Activated naive CD8-positive, alpha-beta T cell (primary cell): ENCODE measurements at regions not wholly inside any gene's neighbourhood (a gene's known extent, or its start where the extent isn't known, plus 50 kb on each side); places are given as distances from the start of the nearest gene placed in this dataset.

Experiments
- H3K27ac Mint-ChIP-seq: one replicate; pipeline ENCODE4 v1.8.0; 2021; ENCODE audit warnings: mixed read lengths
- H3K27me3 Mint-ChIP-seq: one replicate; pipeline ENCODE4 v1.8.0; 2021; ENCODE audit warnings: mixed read lengths
- H3K36me3 Mint-ChIP-seq: one replicate; pipeline ENCODE4 v1.8.0; 2021; ENCODE audit warnings: mixed read lengths
- H3K4me1 Mint-ChIP-seq: one replicate; pipeline ENCODE4 v1.8.0; 2021; ENCODE audit warnings: low read depth, mixed read lengths
- H3K4me3 Mint-ChIP-seq: one replicate; pipeline ENCODE4 v1.8.0; 2021; ENCODE audit warnings: mild to moderate bottlenecking, mixed read lengths
- H3K9me3 Mint-ChIP-seq: one replicate; pipeline ENCODE4 v1.8.0; 2021; ENCODE audit warnings: low read depth, mixed read lengths

DNA sequence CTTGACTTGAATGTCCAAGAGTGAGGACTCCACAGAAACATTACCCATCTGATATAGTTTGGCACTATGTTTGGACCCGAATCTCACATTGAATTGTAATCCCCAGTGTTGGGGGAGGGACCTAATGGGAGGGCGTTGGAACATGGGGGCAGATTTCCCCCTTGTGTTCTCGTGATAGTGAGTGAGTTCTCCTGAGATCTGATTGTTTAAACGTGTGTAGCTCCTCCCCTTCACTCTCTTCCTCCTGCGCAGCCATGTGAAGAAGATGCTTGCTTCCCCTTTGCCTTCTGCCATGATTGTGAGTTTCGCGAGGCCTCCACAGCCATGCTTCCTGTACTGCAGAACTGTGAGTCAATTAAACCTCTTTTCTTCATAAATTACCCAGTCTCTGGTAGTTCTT lies 273.9 kb upstream of the TBC1D5 start:
- no peaks in the 10 kb centered on the region for H3K36me3 Mint-ChIP-seq
- peaks cover 5% of the 10 kb centered on the region for H3K27me3 Mint-ChIP-seq
- H3K4me3 Mint-ChIP-seq, result no peak overlapping the region
- H3K27ac Mint-ChIP-seq, result no peak overlapping the region
- H3K9me3 Mint-ChIP-seq, result no peaks in the 10 kb centered on the region
- H3K4me1 Mint-ChIP-seq, result peaks cover 12% of the 10 kb centered on the region

- no peaks in the 10 kb centered on the region for H3K36me3 Mint-ChIP-seq
- no peaks in the 10 kb centered on the region for H3K4me1 Mint-ChIP-seq
- no peak overlapping the region for H3K27ac Mint-ChIP-seq
- no peaks in the 10 kb centered on the region for H3K9me3 Mint-ChIP-seq
- H3K27me3 Mint-ChIP-seq, result peaks cover 6% of the 10 kb centered on the region
- no peak overlapping the region for H3K4me3 Mint-ChIP-seq
These were observed 270.5 kb upstream of the TBC1D5 start for GRCh38 chr3:18012933-18013332.

GRCh38 chr3:18012436-18012835 lies 270.0 kb upstream of the TBC1D5 start:
- Mint-ChIP-seq H3K4me3 (no peak overlapping the region), H3K9me3 (no peaks in the 10 kb centered on the region), H3K27me3 (peaks cover 6% of the 10 kb centered on the region), H3K36me3 (no peaks in the 10 kb centered on the region), H3K27ac (no peak overlapping the region), H3K4me1 (no peaks in the 10 kb centered on the region)

DNA sequence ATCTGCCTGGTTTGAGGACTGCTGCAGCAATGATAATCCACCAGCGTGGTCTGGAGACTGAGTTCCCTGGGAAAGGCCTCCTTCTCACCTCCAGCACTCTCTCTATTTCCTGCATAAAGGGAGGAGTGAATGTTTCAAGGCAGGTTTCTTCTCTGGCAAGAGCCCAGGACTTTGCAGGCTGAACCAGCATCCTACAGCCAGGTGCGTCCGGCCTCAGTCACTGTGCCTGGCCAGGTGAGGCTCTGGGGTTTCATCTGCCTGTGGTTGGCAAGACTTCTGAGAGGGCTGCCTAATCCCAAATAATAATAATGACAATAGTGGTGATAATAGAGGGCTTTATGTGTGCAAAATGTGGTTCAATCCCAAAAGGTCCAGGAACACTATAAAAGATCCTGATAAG lies 269.0 kb upstream of the TBC1D5 start:
- H3K4me3 Mint-ChIP-seq, result no peak overlapping the region
- no peaks in the 10 kb centered on the region for H3K4me1 Mint-ChIP-seq
- peaks cover 4% of the 10 kb centered on the region for H3K27me3 Mint-ChIP-seq
- H3K27ac Mint-ChIP-seq, result no peak overlapping the region
- no peaks in the 10 kb centered on the region for H3K36me3 Mint-ChIP-seq
- no peaks in the 10 kb centered on the region for H3K9me3 Mint-ChIP-seq

DNA sequence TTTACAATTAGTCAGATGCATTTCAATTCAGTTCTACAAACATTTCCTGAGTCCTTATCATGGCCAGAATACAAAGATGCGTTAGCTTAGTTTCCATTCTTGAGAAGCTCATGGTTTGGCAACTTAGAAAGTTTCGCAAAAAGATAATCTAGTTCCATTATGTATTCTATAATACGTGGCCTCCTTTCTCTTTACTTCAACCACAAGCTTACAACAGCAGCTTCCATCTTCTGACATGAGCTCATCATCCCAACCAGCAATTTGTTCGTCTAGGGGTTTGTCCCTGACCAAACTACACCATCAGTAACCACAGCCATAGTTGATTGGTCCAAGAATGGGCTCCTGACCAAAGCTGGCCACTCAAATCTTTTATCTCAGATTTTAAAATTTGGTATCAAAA lies 267.6 kb upstream of the TBC1D5 start:
- no peaks in the 10 kb centered on the region for H3K9me3 Mint-ChIP-seq
- no peak overlapping the region for H3K27ac Mint-ChIP-seq
- H3K36me3 Mint-ChIP-seq, result no peaks in the 10 kb centered on the region
- no peaks in the 10 kb centered on the region for H3K4me1 Mint-ChIP-seq
- no peak overlapping the region for H3K4me3 Mint-ChIP-seq
- H3K27me3 Mint-ChIP-seq, result peaks cover 4% of the 10 kb centered on the region

DNA sequence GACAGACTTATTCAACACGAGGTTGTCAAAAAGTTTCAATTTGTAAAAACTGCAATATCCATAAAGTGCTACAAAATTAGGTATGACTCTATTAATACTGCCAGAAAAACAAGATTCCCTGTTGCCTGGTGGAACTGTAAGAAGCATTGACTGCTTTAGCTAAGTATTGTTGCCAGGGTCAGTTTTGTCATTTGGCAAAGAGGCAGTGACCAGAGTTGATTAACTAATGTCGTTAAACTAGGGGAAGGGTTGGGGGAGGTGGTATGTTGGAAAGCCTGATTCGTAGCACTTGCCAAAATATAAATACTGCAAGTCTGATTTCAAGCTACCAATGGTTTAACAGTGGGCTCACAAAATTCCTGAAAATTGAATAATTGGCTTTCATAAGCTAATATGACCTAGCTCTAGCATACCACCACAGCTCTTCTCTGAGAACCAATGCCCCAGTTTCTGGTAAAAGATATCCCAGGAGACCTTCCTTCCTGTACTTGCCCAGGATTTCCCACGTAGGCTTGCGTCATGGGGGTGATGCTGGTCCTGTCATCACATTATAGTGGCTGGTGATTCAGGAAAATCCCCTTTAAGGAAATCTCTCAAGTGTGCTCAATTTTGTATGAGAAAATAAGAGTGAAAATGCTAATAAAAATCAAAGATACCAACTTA lies 266.4 kb upstream of the TBC1D5 start:
- H3K27me3 Mint-ChIP-seq, result peaks cover 4% of the 10 kb centered on the region
- peaks cover 4% of the 10 kb centered on the region for H3K9me3 Mint-ChIP-seq
- no peaks in the 10 kb centered on the region for H3K4me1 Mint-ChIP-seq
- H3K4me3 Mint-ChIP-seq, result no peak overlapping the region
- no peak overlapping the region for H3K27ac Mint-ChIP-seq
- H3K36me3 Mint-ChIP-seq, result no peaks in the 10 kb centered on the region

- Mint-ChIP-seq H3K4me1 (no peaks in the 10 kb centered on the region), H3K9me3 (peaks cover 4% of the 10 kb centered on the region), H3K4me3 (no peak overlapping the region), H3K27me3 (peaks cover 4% of the 10 kb centered on the region), H3K27ac (no peak overlapping the region), H3K36me3 (peaks cover 2% of the 10 kb centered on the region)
These were observed 265.5 kb upstream of the TBC1D5 start for GRCh38 chr3:18007980-18008379.

DNA sequence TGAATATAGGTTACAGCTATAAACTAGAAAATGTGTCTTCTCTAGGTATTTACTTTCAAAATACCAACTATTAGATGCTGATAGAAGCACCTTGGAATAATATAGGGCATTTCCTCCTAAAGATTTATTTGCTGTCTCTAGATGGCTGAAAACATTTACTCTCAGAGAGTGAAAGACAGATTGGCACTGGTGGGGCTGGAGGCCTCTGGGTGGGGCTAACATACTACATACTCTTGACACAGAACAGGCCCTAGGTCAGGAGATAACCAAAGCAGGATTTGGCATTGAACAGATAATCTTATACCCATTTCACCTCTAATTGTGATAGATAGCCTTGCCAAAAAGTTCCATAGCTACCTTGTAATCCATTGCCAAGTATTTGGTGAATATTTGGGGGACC lies 253.3 kb upstream of the TBC1D5 start:
- Mint-ChIP-seq H3K27me3 (no peaks in the 10 kb centered on the region), H3K4me3 (no peak overlapping the region), H3K4me1 (no peaks in the 10 kb centered on the region), H3K9me3 (no peaks in the 10 kb centered on the region), H3K27ac (no peak overlapping the region), H3K36me3 (peaks cover 4% of the 10 kb centered on the region)

DNA sequence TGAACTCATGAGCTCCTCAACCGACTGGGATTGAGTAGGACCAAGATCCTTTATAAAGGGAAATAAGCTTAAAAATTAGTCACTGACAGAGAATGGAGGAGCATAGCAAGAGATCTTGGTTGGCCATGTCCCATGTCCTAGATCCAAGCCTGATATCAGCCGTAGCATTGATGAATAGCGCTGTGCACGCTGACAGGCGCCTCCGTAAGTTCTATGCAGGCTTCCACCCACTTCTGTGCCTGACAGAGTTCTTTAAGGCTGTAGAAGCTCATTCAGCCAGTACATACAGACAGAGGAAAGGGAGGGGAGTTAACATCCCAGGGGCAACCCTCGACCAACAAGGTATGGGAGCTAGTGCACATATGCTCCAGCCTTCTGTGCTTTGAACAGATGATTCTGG lies 251.7 kb upstream of the TBC1D5 start:
- H3K27me3 Mint-ChIP-seq, result no peaks in the 10 kb centered on the region
- no peaks in the 10 kb centered on the region for H3K9me3 Mint-ChIP-seq
- peaks cover 4% of the 10 kb centered on the region for H3K36me3 Mint-ChIP-seq
- H3K4me1 Mint-ChIP-seq, result no peaks in the 10 kb centered on the region
- H3K27ac Mint-ChIP-seq, result no peak overlapping the region
- no peak overlapping the region for H3K4me3 Mint-ChIP-seq

DNA sequence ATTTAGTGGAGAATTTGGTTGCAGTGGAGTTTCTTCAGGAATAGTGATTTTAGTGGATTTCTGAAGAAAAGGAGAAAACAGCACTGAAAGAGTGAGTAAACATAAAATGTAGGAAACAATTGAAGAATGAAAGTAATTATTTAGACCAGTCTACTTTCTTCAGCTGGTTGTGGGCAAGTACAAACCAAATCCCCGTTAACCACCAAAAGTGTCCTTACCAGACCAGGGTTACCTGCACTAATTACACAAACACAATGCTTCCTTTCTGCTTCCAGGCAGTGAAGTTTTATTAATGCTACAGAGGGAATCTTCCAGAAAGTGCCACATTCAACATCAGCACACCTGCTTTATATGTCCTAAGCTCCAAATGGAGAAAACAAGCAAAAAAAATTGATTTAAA lies 248.0 kb upstream of the TBC1D5 start:
- Mint-ChIP-seq H3K9me3 (no peaks in the 10 kb centered on the region), H3K4me3 (no peak overlapping the region), H3K36me3 (peaks cover 4% of the 10 kb centered on the region), H3K27ac (no peak overlapping the region), H3K4me1 (no peaks in the 10 kb centered on the region), H3K27me3 (no peaks in the 10 kb centered on the region)

GRCh38 chr3:17986348-17986816 lies 244.0 kb upstream of the TBC1D5 start:
- H3K36me3 Mint-ChIP-seq, result peaks cover 2% of the 10 kb centered on the region
- no peak overlapping the region for H3K27ac Mint-ChIP-seq
- H3K4me3 Mint-ChIP-seq, result no peak overlapping the region
- H3K9me3 Mint-ChIP-seq, result no peaks in the 10 kb centered on the region
- no peaks in the 10 kb centered on the region for H3K27me3 Mint-ChIP-seq
- H3K4me1 Mint-ChIP-seq, result peaks cover 4% of the 10 kb centered on the region

- H3K36me3 Mint-ChIP-seq, result no peaks in the 10 kb centered on the region
- H3K27me3 Mint-ChIP-seq, result peaks cover 3% of the 10 kb centered on the region
- no peaks in the 10 kb centered on the region for H3K9me3 Mint-ChIP-seq
- H3K27ac Mint-ChIP-seq, result no peak overlapping the region
- H3K4me1 Mint-ChIP-seq, result peaks cover 4% of the 10 kb centered on the region
- H3K4me3 Mint-ChIP-seq, result no peak overlapping the region
These were observed 243.4 kb upstream of the TBC1D5 start for GRCh38 chr3:17985658-17986347.

GRCh38 chr3:17983106-17983505 lies 240.7 kb upstream of the TBC1D5 start:
- peaks cover 4% of the 10 kb centered on the region for H3K4me1 Mint-ChIP-seq
- H3K4me3 Mint-ChIP-seq, result no peak overlapping the region
- no peaks in the 10 kb centered on the region for H3K9me3 Mint-ChIP-seq
- H3K36me3 Mint-ChIP-seq, result no peaks in the 10 kb centered on the region
- H3K27me3 Mint-ChIP-seq, result peaks cover 3% of the 10 kb centered on the region
- no peak overlapping the region for H3K27ac Mint-ChIP-seq

GRCh38 chr3:17982211-17982880 lies 239.9 kb upstream of the TBC1D5 start:
- Mint-ChIP-seq H3K27ac (no peak overlapping the region), H3K36me3 (no peaks in the 10 kb centered on the region), H3K4me1 (peaks cover 4% of the 10 kb centered on the region), H3K9me3 (no peaks in the 10 kb centered on the region), H3K4me3 (no peak overlapping the region), H3K27me3 (peaks cover 3% of the 10 kb centered on the region)

DNA sequence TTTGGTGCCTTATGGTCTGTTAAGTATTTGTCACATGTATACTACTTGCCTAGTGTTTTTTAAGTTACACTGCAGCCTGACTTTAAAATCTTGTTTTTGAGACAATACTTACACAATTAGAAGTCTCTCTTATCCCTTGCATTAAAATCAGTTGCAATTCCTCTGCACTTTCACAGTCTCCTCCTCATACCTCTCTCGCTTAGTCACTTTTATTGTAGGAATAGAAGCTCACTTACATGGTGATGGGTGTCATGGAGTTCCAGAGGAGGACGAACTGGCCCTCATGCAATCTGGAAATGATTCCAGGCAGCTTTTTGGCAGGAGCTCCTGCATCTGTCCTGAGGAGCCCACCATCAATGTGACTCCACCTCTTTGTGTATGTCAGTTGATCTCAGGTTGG lies 238.4 kb upstream of the TBC1D5 start:
- Mint-ChIP-seq H3K27me3 (peaks cover 3% of the 10 kb centered on the region), H3K4me3 (no peak overlapping the region), H3K36me3 (no peaks in the 10 kb centered on the region), H3K9me3 (no peaks in the 10 kb centered on the region), H3K27ac (no peak overlapping the region), H3K4me1 (peaks cover 4% of the 10 kb centered on the region)
